Fibroblast of skin of back (primary cell): ENCODE measurements at regions not wholly inside any gene's neighbourhood (a gene's known extent, or its start where the extent isn't known, plus 50 kb on each side); places are given as distances from the start of the nearest gene placed in this dataset.

Source experiments
- DNase-seq: peaks from one replicate; pipeline ENCODE4 v3.0.0-alpha.2; 2013

DNA sequence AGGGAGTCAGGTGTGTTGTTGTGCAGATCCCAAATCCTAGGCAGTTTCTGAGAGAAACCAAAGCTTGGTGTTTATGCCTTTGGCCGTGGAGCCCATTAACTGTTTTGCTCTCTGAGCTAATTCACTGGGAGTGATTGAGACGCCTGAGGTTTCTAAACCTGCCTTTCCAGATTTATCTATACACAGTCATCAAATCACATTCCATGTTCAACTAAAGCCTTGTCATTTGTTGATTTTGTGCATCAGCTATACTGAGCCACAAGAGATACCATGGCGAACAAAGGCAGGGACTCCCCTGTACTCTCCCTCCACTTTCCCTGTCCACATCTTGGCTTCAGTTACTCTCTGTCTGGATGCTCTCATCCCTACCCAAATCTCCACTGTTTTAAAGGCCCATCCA, 229.7 kb upstream of the PMEPA1 start:
- no peak for DNase-seq

- peak; percentile 50 for DNase-seq
Observed at GRCh38 chr20:57938158-57939108, 228.6 kb upstream of the PMEPA1 start.

DNA sequence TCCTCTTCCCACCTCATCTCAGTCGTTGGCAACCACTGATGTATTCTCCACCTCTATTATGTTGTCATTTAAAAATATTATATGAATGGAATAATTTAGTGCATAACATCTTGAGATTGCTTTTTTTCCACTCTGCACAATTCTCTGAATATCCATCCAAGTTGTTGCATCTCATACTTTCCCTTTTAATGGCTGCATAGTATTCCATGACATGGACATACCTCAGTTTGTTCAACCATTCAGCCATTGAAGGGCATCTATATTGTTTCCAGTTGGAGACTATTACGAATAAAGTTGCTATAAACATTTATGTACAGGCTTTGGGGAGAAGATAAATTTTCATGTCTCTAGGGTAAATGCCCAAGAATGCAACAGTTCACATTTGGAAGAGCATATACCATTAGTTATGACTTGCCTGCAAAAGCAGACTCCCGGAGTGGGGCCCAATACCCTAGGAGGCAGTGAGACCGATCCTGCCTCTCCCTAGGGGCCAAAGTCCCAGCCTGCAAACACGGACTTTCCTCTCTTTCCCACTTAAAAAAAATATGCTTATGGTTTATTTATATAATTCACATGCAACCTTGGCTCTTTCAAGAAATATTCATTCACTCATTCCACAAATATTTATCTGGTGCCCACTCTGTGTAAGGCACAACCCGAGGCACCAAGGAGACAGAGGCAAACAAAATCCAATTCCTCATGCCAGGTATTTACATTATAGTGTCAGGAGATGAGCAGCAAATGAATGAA, 227.0 kb upstream of the PMEPA1 start:
- DNase-seq = peak; percentile 68

DNA sequence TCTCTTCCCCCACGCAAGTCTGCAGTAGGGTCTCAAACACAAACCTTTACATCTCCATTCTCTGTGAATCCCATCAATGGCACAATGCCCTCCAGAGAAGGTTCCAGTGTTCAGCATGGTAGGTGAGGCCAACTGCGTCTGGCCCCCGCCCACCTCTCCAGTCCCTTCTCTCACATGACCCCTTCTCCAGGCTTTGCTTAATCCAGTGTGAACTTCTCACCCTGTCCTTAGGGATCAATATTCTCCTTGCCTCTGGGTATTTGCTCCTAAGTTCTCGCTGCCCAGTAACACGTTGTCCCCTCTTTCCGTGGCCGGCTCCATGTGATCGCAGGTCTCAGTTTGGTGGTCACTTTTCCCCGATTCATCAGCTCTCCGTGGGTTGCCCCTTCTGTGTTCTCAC, 225.1 kb upstream of the PMEPA1 start:
- DNase-seq = no peak

DNA sequence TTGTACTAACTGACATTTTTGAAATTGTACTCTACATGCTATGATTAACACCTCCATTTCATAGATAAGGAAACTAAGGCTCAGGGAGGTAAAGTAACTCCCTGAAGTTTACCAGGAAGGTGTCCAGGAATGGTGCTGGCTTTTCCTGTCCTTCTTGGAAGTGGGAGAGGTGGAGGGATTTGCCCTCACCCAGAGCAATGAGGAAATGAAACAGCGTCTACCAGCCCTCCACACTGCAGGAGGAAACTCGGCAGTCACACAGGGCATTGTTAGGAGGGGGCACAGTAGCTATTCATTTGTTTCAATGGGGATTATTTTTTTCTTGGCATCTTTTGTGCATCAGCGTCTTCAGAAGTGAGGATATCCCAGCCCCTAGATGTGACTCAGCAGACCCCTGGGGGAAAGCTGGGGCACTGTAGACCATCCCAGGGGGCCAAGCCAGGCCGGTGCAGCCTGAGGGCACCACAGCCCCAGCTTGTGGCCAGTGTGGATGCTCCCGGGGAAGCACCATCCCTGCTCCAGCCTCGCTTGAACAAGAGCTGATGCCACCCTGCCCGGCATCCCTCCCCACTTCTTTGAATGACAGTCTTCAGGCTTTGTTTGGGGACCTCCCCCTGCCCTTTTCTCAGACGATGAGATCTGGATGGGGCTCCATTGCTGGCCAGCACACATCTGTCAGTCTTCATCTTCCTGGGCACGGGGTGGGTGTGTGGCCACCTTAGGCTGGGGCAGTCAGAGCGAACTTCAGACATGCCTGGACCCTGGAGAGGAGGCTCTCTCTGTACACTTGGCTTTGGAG, 224.4 kb upstream of the PMEPA1 start:
- peak; percentile 44 for DNase-seq

DNA sequence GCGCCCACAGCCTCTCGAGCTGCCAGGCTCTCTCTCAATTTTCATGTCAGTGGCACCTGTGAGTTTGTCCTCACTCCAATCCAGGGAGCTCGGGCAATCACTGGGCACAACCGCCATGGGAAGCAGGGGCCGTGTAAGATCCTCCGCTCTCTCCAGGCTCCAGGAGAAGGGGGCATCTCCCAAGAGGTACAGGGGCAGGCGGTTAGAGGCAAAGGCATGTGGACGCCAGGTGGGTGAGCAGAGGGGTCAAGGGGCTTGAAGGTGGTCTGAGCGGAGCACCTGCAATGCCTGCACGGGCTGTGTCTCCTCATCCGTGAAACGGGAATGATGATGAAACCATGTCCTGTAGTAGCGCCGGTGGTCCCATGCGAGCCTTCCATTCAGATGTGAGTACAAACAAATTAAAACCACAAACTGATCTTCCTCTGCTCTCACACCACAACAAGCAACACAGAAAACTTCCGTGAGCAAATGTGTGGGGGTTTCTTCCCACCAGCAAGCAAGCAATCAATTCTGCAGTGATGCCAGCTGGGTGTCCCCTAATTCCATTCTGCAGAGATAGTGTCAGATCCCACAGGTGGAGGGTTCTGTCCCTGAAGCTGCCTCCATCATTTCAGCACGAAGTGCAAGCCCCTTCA, 222.5 kb upstream of the PMEPA1 start:
- DNase-seq = no peak

- no peak for DNase-seq
Observed at GRCh38 chr20:57930351-57930750, 220.5 kb upstream of the PMEPA1 start.

GRCh38 chr20:57928181-57928967, 218.6 kb upstream of the PMEPA1 start:
- DNase-seq = peak; percentile 84

DNA sequence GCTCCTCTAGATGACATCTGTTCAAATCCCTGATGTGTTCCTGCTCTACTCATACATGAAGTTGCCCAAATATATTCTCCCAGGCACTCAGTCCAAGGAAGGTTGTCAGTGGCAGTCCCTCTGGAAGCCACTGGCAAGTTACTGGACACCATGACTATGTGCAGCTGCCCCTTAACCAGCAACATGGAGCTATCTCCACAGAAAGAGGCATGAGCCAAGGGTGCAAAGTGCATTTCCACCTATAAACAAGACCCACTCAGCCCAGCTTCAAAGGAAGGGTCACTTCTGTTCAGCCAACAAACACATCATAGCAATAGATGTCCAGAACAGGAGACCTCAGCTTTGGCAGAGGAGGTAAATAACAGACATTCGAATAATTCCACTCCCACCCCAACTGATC, 217.6 kb upstream of the PMEPA1 start:
- DNase-seq = no peak

- DNase-seq = no peak
Observed at GRCh38 chr20:57922706-57923105, 212.9 kb upstream of the PMEPA1 start.

- no peak for DNase-seq
Observed at GRCh38 chr20:57922083-57922482, 212.3 kb upstream of the PMEPA1 start.

- no peak for DNase-seq
Observed at GRCh38 chr20:57921676-57922075, 211.9 kb upstream of the PMEPA1 start.

GRCh38 chr20:57920971-57921370, 211.2 kb upstream of the PMEPA1 start:
- DNase-seq = no peak

- no peak for DNase-seq
Observed at GRCh38 chr20:57919049-57919448, 209.2 kb upstream of the PMEPA1 start.

- DNase-seq = no peak
Observed at GRCh38 chr20:57918551-57918950, 208.7 kb upstream of the PMEPA1 start.

DNA sequence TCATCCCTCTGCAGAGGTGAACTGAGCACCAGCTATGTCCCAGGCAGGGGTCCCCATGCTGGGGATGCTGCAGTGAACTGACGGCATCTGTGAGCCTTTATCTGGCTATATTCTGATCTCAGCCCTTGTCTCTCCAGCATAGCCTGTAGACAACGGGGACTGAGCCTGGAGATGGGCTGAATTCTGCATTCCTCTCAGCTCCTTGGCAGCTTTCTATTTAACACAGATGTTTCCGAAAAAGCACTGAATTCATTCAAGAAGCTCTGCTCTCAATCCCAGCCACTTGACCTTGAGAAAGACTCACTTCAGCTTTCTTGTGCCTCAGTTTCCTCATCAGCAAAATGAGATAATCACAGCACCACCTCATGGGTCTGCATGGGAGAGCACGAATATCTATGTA, 204.4 kb upstream of the PMEPA1 start:
- no peak for DNase-seq

DNA sequence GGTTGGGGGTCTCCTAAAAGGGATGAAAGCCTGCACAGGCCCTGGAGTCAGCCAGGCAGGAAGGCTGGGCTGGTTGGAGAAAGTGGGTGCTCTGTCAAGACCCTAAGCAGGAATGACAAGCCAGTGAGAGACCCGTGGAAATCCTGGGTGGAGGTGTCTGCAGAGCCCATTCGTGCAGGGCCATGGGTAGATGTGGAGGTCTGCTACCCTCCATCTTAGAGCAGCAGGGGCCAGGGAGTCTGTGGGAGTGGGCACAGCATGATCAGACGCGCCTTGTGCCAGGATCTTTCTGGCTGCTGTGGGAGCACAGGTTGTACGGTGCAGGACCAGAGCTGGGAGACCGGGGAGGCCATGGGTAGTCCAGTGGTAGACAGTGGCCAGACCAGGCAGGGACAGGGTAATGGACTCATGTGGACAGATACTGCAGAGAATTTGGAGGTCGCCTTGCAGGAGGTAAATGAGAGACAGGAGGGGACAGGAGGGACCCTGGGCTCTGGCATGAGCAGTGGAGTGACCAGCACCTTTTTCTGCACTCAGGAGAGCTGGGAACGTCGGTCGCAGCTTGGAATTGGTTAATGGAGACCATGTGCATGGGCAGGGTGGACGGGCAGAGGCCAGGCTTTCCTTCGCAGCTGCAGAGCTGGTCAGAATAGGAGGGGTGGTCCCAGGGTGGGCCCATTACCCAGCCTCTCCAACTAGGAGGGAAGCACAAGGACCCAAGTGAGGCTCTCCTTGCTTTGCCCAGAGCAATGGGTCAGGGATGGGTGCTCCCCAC, 203.5 kb upstream of the PMEPA1 start:
- DNase-seq = no peak

- no peak for DNase-seq
Observed at GRCh38 chr20:57912227-57912582, 202.4 kb upstream of the PMEPA1 start.

DNA sequence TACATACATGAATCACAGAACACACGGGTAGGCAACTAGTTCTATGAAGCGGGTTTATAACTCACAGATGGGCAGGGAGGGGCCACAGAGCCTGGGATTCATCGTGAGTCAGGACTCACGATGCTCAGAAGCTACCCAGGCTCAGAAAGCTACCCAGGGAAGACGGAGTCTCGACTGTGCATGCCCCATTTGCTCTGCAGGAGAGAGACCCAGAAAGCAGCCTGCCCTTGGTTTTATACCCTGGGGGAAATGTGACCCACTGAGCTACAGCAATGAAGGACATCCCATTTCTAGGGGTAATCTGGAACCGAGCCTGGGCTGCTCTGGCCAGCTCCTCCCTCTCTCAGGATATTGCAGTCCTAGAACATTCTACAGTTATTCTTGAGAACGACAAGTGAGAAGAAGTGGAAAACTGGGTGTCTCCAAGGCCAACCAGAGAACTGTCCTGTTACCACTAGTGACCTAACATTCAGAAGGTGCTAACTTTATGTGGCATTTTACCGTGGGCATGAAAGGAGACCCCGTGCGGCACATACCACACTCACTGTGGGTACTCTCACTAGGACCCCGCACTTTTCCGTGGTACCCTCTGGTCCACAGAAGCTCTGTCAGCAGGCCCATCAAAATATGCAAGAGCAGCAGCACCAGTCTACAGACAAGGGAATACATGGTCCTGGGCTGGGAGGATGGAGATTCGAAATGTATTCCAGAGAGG, 201.9 kb upstream of the PMEPA1 start:
- no peak for DNase-seq

DNA sequence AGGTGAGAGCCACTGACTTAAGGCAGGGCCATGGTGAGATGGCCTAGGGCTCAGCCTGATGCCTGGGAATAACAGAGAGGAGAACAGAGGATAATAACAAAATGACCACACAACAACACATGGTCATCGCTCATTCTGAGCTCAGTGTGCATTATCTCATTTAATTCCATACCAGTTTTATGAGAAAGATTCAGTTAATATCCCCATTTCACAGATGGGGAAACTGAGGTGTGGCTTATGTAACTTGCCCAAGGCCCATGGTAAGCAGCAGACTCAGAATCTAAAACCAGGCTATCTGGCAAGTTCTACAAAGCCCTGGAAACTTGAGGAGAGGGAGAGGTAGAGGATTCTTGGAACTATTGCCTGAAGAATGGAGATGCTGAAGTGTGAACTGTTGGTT, 200.9 kb upstream of the PMEPA1 start:
- DNase-seq = no peak
